ENCODE measurements at regions not wholly inside any gene's neighbourhood (a gene's known extent, or its start where the extent isn't known, plus 50 kb on each side); places are given as distances from the start of the nearest gene placed in this dataset.

DNA sequence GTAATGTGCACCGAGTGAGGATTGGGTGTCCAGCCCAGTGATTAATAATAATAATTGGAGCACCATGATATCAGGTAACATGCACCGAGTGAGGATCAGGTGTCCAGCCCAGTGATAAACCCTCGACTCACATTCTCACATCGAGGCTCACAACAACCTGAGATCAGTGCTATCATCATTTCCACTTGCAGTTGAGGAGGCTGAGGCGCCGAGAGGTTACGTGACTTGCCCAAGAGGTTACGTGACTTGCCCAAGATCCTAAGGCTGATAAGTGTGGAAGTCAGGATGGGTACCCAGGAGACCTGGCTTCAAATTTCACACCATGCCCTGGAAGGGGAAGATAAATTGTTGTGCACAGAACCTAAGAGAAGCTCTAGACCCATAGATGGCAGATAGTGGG, 189.4 kb downstream of the MED10 start:
- no peak for FAIRE-seq

More for the DNA sequence above, 189.4 kb downstream of the MED10 start:
- WGBS, 2 experiments (ENCODE audit: extremely low coverage in 1 of 2, insufficient coverage in 1 of 2, insufficient read length in 1 of 2, insufficient replicate concordance in 2 of 2, low coverage in 1 of 2, low lambda C conversion rate in 2 of 2, missing lambda C conversion rate in 1 of 2), result 91% methylated on average over 8 of the region's 8 CpGs; no CpG with 5 or more reads in 1 of the 2 experiments
- no peak overlapping the region for H3K27ac ChIP-seq (ENCODE audit: low read depth, low read length)
- no peak overlapping the region for H3K56ac ChIP-seq (replicated peaks; ENCODE audit: insufficient read length, low read depth, low read length)
- no peaks in the 10 kb centered on the region for H3K9me3 ChIP-seq (ENCODE audit: insufficient read depth in 2 of 2, low read depth in 1 of 2, low read length in 1 of 2)
- H3K36me3 ChIP-seq (ENCODE audit: control insufficient read depth in 2 of 4, insufficient read depth in 4 of 4, low read length in 3 of 4), result no peaks in the 10 kb centered on the region
- H3K4me3 ChIP-seq (ENCODE audit: extremely low read depth in 1 of 4, insufficient read depth in 2 of 4, low read depth in 3 of 4, low read length in 4 of 4), result no peak overlapping the region
- no peaks in the 10 kb centered on the region for H3K79me1 ChIP-seq (ENCODE audit: low read depth, low read length)
- no peak overlapping the region for H2BK20ac ChIP-seq (ENCODE audit: low read length)
- no peak overlapping the region for H3K18ac ChIP-seq (ENCODE audit: extremely low read depth, low read length)
- no peak overlapping the region for H2BK12ac ChIP-seq (ENCODE audit: low read depth, low read length)
- peaks cover 0 to 1% of the 10 kb centered on the region in 2 experiments for H4K20me1 ChIP-seq (replicated peaks in 1 of 2; ENCODE audit: control insufficient read depth in 1 of 2, insufficient read depth in 2 of 2, low read length in 2 of 2)
- H3K14ac ChIP-seq (ENCODE audit: insufficient read length), result no peak overlapping the region
- H3K23me2 ChIP-seq (ENCODE audit: low read depth, low read length), result peaks cover 1% of the 10 kb centered on the region; the same call in 1 of the 2 replicates
- H3K27me3 ChIP-seq (replicated peaks in 1 of 4; ENCODE audit: control insufficient read depth in 3 of 4, extremely low read depth in 1 of 4, insufficient read depth in 3 of 4, low read length in 3 of 4), result no peaks in the 10 kb centered on the region
- no peak overlapping the region for H3K4ac ChIP-seq (replicated peaks; ENCODE audit: insufficient read length, low read depth, low read length)
- H2AK5ac ChIP-seq (ENCODE audit: low read depth, low read length), result no peak overlapping the region
- H4K5ac ChIP-seq (ENCODE audit: insufficient read length, low read depth, low read length), result no peak overlapping the region
- CTCF ChIA-PET (ENCODE audit: partially characterized antibody), result no interaction called here
- H2BK120ac ChIP-seq (replicated peaks; ENCODE audit: low read depth, low read length), result no peak overlapping the region
- POLR2A ChIA-PET (ENCODE audit: partially characterized antibody), result no interaction called here
- no peak overlapping the region for H3K9ac ChIP-seq (replicated peaks in 1 of 4; ENCODE audit: extremely low read depth in 1 of 4, low read depth in 3 of 4, low read length in 3 of 4)
- no peaks in the 10 kb centered on the region; a peak in 1 of 7 replicates for H3K4me1 ChIP-seq (replicated peaks in 1 of 4; ENCODE audit: control insufficient read depth in 3 of 4, insufficient read depth in 4 of 4, low read length in 3 of 4)
- no peaks in the 10 kb centered on the region for H3K79me2 ChIP-seq (ENCODE audit: control insufficient read depth in 1 of 2, insufficient read depth in 2 of 2, low read length in 2 of 2)
- no peak overlapping the region for H2BK5ac ChIP-seq (ENCODE audit: low read depth, low read length)
- no peak overlapping the region for H4K8ac ChIP-seq (ENCODE audit: extremely low read depth, insufficient read depth, low read length)
- H4K91ac ChIP-seq (replicated peaks; ENCODE audit: insufficient read length, low read length), result no peak overlapping the region
- DNase-seq (ENCODE audit: low read depth in 1 of 2, low spot score in 2 of 2), result no peak
- TF ChIP-seq CBX5 (IDR thresholded peaks at IDR 0.05; ENCODE audit: low read depth, low read length) (no peak), ZNF274 (IDR thresholded peaks at IDR 0.05; ENCODE audit: borderline replicate concordance, extremely low read depth, low read length) (no peak), SP2 (IDR thresholded peaks at IDR 0.05; ENCODE audit: low read length) (no peak), POLR2AphosphoS5 (IDR thresholded peaks at IDR 0.05; ENCODE audit: low read depth, low read length) (no peak)
- no peak overlapping the region for H2BK15ac ChIP-seq (ENCODE audit: low read length)
- H3K4me2 ChIP-seq (ENCODE audit: insufficient read depth in 1 of 2, low read depth in 2 of 2, low read length in 2 of 2), result no peak overlapping the region
- H3K23ac ChIP-seq (ENCODE audit: insufficient read length), result no peak overlapping the region
- H2AFZ ChIP-seq (ENCODE audit: low read length), result no peak overlapping the region

All from H1 (cell line).